GM19240 (cell line): ENCODE measurements at regions not wholly inside any gene's neighbourhood (a gene's known extent, or its start where the extent isn't known, plus 50 kb on each side); places are given as distances from the start of the nearest gene placed in this dataset.
"Not testable (repeated sequence)": the region's sequence is repeated elsewhere in the genome, so short reads cannot be mapped to it uniquely, and the experiment has no call there.

Experiments used
- DNase-seq: peaks from one replicate; pipeline ENCODE4 v3.0.0; 2011; ENCODE audit warnings: low spot score; ENCODE audit not compliant: insufficient read length

DNA sequence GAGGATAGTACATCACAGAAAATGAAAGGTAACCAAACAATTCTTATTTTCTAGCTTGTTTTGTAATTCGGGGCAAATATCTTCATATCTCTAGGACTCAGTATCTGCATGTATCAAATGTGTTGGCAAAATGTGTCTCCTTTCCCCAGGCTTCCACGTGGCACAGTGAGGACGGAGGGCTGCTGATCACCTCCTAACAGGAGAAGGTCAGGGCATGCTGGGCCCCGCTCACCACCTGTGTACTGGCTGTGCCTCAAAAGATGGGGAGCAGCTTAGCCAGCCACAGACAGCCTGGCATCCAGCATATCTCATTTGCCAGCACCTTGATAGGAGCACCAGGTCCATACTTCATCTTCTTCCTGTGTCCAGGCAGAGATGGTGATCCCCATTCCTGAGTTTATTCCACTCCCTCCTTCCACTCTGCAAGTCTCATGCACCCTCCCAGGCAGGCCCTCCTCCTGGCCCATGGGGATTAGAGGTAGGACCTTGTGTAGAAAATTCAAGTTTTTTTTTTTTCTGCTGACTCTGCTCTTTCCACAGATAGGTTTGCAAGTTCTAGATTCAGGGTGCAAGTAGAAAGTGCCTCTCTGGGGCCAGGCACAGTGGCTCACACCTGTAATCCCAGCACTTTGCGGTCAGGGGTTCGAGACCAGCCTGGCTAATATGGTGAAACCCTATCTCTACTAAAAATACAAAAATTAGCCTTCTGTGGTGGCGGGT, 1639.0 kb upstream of the SLC10A2 start:
- DNase-seq = no peak

DNA sequence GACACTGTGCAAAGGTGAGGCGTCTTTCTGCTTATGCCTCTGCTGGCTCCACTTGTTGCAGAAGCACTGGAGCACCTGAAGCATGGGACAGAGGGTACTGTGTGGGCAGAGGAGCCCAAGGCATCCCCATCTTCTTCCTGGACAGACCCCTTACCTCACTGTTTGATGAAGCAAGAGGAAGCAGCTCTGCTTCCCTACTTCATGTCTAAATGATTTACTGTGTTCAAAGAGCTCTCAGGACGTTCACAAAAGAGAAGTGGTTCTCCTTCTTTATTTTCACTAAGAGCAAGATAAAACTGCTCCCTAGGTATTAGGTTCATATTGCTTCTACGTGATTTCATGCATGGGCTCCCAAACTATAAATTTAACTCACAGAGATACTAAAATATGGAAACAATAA, 1635.4 kb upstream of the SLC10A2 start:
- no peak for DNase-seq

DNA sequence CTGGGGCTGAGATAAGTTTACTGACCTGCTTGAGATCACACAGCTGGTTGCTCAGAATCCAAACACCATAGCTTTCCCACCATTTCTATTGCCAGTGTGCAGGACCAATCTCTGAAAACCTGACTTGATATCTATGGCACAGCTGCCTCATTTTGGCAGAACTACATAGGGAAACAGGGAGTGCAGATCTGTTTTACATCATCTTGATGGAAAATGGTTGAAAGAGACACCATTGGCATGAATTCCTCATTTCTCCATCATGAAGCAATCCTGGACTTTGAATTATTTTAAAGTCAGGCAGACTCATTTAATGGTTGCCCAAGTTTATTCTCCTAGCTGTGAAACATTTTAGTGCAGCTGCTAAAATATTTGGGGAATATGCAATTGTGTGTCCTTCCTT, 1628.2 kb upstream of the SLC10A2 start:
- no peak for DNase-seq

DNA sequence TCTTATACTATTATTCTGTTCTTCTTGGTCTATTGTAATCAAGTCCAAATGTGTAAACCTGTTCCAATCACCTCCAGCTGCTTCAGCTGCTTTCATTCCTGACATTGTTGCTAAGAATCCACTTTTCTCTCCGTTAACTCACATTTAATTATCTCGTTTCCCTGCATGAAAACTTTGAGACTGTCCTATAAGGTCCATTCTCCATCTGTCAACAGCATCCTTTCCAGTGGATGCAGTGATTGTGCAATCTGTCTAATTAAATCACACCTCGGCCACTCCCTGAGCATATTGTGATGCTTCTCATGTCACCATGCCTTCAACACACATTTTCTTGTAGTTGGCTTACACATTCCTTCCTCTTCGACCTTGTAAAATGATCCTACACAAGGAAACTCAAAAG, 1626.9 kb upstream of the SLC10A2 start:
- no peak for DNase-seq

DNA sequence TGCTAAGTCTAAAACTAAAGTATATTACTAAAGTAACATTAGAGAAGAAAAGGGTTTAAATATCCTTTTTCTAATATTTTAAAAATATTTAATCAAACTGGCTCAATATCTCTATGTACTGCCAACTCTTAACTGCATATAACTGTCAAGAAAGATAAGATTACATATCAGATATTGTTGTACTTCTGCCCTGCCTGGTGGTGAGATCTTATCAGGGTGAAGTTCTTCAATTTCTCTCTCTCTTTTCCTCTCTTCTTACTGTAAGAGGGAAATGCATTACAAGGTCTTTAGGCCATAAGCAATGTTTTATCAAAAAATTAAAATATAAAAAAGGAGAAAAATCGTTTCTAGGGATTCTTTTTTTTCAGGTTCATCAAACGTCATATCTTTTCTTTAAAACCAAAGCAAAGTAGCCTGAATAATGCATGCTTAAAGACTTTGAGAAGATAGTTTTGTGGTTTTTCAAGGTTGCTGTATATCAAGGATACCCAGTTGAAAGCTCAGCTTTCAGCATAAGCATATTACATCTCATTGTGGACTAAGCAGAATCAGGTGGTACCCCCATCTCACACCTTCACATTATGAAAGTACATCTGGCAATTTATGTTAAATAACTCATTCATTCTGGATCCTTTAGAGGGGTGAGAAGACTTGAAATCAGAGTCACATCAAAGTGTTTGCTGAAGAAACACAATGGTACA, 1625.7 kb upstream of the SLC10A2 start:
- DNase-seq = no peak

DNA sequence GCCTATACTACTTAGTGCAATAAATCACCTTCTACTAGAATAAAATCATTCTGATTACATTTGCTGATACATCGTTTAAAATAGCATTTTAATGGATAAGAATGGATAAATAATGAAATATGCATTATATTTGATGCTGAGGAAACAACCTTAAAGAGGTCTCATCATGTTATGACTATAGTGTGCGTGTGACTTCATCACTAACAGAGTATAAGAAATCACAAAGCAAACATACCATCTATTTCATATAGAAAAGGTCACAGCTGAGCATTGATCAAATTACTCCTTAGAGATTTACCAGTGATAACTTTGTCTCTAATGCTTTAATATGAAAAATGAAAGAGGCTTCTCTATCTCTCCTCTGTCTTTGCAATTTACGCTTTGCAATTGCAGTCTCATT, 1620.3 kb upstream of the SLC10A2 start:
- DNase-seq = no peak

DNA sequence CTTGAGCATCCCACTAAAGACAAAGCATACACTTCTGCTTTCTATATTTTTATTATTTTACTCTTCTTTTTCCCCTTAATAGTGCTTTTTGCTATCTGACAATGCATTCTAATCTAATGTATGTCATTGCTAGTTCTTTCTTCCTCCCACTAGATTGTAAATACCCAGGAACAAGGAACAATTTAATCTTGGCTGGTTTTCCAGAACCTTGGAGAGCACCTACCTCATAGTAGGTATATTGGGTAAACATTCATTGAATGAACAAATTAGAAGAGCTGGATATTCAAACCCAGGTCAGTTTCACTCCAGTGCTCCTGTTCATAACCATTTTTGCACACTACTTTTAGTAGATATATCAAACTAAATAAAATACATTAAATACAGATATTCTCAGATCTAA, 1617.6 kb upstream of the SLC10A2 start:
- DNase-seq = no peak

DNA sequence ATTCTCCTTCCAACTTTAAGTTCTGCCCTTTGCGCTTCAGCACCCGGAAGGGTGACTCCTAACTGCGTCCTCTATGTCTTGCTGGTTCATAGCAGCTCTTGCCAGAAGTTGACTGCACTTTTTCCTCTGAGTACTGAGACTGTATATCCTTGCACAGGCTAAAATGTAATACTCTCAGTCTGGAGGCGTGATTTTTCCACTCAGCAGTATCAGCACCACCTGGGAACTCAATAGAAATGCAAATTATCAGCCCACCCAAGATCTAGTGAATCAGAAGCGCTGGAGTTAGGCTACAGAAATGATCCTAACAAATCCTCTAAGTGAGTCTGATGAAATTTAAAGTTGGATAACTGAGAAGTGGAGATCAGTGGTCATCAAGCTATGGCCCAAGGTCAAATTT, 1611.9 kb upstream of the SLC10A2 start:
- DNase-seq = no peak

DNA sequence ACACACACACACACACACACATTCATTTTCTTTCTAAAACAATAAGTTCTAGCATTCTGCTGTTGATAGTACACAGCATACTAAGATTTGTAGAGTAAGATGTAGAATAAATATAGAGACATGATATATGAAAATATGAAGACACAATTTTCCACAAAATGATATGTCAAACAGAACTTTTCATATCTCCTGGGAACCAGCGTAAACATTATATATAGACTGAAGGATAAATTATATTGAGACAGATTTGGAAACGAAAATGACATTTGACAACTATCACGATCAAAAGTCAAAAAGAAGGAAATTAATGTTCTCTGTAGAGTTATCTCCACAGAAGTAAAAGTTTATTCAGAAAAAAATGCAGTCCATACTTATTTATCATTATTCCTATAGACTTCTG, 1605.7 kb upstream of the SLC10A2 start:
- no peak for DNase-seq

DNA sequence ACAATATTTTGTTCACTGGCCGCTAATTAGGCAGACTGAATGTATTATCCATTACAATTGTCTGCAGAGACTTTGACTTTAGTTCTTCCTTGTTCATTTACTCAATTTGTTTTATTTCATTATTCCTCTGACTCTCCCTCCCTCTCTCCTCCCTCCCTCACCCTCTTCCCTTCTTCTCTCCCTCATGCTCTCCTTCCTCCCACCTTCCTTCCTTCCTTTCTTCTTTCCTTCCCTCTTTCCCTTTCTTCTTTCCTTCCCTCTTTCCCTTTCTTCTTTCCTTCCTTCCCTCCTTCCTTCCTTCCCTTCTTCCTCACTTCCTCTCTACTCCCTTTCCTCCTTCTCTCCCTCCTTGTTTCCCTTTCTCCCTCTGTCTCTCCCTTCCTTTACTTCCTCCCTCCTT, 1591.0 kb upstream of the SLC10A2 start:
- no peak for DNase-seq

DNA sequence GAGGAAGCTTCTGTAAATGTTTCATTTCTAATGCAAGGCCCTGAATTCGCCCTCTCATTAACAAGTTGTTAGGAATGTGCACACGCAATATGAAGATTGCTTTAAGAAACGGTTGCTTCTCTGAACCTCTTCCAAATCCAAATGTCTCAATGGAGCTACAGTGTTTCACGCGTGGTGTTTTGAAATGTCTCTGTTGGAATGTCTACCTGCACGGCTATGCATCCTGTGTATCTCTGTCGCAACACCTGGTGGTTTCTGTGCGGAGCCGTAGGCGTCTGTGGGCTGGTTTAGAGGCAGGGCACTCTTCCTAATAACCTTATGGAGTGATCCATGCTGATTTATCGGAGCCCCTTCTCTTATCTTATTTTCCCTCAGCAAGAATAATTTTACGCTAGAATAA, 1584.2 kb upstream of the SLC10A2 start:
- no peak for DNase-seq

DNA sequence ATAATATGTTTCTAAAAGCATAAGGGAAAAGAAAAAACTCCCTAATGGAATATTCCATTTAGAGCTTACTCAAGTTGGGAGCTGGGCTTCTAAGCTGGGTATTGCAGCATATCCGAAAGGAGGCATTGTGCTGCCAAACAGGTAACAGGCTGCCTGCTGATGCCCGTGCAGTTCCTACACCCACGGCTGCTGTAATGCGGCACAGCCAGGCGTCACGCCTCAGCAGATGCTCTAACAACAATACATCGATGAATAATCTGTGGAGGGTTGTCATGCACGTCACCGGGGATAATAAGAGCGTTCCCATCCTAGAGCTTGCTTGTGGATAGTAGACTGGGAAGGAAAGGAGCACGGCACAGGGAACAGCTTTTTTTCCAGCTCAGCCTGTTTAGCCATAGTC, 1582.1 kb upstream of the SLC10A2 start:
- no peak for DNase-seq

DNA sequence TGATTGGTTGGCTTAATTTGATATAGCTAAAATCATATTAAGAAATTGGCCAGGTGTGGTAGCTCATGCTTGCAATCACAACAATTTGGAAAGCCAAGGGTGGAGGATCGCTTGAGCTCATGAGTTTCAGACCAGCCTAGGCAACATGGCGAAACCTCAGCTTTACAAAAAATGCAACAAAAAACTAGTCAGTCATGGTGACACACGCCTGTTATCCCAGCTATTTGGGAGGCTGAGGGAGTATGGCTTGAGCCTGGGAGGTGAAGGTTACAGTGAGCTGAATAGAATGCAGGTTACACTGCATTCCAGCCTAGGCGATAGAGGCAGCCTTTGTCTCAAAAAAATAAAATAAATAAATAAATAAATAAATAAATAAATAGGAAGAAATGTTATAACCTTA, 1579.6 kb upstream of the SLC10A2 start:
- DNase-seq = no peak

DNA sequence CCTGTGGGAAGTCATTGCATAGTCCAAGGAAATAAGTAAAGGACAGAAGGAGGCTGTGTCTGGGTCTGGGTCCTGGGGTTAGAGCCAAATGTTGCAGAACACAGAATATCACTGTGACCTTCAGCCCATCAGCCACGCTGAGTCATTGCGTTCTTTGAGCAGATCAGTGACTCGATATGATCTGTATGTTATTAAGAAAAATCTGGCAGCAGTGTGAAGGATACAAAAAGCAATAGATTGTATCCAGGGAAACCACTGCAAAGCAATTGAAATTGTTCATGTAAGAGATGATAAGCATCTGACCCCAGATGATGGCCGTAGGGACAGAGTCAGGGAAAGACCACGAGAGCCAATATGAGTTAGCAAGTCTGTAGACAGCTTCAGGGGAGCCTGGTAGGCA, 1575.1 kb upstream of the SLC10A2 start:
- no peak for DNase-seq

DNA sequence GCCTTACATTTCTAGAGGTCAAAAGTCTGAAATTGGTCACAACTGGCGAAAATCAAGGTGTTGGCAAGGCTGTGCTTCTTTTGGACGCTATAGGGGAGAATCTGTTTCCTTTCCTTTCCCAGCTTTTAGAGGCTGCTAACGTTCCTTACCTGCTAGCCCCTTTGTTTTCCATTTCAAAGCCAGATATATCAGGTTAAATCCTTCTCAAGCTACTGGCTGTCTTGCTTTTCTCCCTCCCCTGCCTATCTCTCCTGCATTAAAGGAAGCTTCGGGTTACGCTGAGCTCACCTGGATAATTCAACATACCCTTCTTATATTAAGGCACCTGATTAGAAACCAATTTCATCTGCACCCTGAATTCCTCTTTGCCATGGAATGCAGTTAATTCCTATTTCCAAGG, 1569.7 kb upstream of the SLC10A2 start:
- DNase-seq = no peak

DNA sequence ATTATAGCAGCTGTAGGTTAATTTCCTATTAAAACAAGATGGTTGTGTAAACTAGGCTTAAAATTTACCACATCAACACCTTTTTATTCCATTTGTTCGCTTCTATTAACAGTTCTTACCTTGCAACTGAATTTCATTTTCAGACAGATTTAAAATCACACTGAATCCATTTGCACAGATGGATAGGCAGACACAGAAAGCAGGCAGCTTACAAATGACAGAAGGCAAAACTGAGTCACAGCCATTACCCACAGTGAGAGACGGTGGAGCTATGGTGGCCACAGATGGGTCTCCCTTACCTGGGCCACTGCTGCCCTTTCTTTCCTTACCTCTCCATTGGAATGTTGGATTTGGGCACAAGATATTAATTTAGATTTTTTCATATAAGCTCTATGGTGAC, 1567.8 kb upstream of the SLC10A2 start:
- DNase-seq = no peak

DNA sequence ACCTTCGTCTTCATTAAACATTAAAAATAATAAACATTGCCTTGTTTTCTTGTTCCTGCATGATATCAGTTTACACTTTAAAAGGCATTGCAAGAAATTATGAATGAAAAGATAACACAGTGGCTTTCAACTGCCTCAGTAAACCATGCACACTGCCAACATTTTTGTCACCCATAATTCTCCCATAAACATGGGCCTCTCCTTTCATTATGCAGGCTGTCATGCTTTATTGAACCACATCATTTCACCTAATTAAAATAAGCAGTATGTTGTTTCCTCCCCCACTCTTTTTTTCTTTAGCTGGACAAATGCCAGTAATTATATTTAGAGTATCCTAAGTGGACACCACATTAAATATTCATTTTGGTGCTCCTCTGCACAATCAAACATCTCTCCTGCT, 1566.5 kb upstream of the SLC10A2 start:
- DNase-seq = no peak

DNA sequence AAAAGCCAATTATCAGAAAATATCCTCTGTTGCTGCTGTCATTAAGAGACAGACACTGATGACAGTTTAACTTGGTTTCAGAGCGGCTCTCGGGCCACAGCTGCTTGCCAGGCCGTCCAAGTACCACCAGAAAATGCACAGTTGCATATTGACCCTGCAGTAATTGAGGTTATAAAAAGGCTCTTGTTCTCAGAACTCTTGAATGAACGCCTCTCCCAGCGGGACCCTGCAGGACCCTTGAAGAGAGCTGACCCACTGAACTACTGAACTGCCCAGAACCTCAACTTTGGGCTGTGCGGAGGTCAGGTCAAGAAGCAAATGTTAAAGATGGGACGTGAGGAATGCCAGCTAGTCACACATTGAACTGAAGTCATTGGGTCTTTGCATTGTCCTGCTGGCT, 1559.0 kb upstream of the SLC10A2 start:
- DNase-seq = no peak

DNA sequence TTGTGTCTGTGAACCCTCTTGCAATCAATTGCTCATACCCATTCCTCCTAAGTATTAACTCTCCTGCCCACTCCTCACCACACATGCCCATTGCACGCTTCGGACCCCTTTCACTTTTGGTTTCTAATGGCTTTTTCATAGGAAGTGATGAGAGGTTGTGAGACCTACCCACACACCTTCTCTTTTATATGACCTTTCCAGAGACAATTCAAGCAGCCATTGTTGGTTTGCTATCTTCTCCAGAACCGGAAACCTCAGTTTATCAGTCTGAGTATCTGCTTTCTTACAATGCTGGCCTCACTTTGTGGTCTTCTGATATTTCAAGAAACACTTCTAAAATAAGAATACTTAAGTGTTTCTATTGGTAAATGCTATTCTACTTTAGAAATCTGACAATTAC, 1550.8 kb upstream of the SLC10A2 start:
- no peak for DNase-seq

DNA sequence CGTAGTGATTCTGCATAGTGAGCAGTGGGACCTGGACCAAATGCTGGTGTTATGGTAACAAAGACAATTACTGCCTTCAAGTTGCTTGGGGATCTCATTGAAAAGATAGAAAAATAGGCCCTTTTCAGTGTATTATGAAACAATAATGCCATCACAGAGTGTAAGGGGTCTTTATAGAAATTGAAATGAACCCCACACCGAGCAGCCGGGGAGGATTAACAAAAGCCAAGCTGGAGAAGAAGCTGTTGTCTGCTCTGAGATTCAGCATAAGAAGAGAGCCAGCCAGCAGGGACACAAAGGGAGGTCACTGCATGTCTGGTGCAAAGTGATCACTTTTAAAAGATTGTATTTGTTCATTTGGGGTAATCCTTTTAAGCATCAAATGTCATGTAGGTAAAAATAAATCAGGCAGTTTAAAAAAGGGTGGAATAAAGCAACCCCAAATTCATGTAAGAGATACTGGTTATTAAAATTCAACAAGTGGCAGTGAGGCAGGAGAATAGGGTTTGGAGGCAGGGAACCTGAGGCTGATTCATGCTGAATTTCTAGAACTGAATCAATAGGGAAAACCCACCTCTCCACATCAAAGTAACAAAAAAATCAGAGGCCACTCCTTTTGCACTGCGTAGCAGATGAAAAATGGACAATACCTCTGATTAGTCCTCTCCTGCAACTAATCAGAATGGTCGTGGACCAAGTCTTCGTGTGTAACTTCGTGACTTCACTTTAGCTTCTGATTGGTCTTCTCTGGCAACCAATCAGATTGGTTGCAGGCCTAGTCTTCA, 1548.3 kb upstream of the SLC10A2 start:
- DNase-seq = no peak

DNA sequence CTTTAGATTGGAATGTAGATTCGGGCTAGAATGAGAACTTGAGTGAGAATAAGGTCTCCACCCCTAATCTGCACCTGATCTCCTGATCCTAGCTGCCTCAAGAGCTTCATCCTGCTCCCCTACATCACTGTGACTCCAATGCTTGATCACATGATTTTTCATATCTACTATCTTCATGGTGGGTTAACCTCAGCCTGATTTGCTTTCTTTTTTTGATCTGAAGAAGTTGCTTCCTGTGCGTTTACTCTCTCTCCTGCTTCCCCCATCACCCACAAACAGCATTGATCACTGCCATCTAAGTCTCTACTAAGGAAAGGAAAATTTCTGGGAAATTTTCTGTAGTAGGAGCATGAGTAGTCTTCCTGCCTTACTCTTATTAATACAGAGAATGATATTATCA, 1542.1 kb upstream of the SLC10A2 start:
- DNase-seq = no peak

DNA sequence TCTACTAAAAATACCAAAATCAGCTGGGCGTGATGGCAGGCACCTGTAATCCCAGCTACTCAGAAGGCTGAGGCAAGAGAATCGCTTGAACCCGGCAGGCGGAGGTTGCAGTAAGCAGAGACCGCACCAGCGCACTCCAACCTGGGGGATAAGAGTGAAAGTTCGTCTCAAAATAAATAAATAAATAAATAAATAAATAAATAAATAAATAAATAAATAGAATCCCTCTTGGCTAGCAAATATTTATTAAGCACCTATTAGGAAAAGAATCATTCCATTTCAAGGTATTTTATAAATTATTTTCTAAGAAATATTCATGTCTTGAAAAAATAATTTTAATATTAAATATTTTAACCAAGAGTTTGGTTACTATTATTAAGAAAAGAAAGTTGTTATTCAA, 1539.2 kb upstream of the SLC10A2 start:
- DNase-seq = not testable (repeated sequence)
